ENCODE measurements at regions not wholly inside any gene's neighbourhood (a gene's known extent, or its start where the extent isn't known, plus 50 kb on each side); places are given as distances from the start of the nearest gene placed in this dataset.
A peak's percentile ranks its signal among the peaks of the same experiment; 100 is the strongest.

DNA sequence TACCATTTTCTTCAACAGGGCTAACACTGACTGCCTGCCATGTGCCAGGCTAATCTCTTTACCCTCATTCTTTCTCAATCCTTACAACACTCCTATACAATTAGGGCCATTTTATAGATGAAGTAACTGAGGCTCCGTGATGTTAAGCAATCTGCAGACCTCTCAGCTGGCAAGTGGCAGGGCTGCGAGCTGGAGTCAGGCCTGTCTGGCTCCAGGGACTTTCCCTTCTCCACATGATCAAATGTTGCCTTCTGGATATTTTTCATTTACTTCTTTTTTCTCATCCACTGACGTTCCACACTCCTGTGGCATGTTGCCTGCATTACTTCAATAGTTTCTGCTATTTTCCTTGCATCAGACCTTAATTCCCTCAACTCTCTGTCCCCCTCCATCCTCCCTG, 55.2 kb upstream of the TAGAP start:
- no peak for DNase-seq (ENCODE audit: low read depth)

DNA sequence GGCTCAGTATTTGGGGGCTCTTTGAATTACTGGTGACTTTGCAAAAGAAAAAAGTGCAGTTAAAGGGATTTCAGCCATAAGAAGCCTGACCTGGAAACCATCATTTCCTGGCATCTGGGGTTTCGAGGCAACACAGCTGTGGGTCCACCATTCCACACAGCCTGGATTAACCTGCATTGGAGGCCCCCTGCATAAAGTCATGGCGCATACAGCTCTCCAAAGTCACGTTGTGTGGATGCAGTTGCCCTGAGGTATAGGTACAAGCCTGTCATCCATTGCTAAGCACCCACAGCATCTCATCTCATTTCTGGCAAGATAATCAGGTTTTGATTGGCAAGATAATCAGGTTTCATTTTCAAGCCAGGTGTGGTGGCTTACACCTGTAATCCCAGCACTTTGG, 54.5 kb upstream of the TAGAP start:
- DNase-seq (ENCODE audit: low read depth): no peak

DNA sequence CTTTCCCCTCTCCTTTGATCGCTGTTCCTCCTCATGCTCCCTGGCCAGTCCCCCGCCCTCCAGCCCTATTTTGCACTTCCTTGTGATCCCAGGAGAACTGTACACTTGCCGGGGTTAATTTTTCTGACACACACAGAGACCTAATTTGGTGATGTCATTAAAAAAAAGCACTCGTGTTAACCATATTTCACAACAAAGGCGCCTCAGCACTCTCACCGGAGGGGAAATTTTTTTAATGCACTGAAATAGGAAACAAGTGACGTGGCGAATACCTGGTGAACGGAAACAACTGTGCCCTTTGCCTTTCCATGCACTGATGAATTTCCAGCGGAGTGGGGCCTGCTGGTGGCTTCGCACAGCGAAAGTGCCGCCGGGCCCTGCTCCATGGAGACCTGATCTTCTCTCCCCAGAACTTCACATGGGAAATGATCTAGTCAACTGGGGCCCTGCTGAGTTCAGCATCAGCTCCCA, 53.9 kb upstream of the TAGAP start:
- peak; percentile 34 for DNase-seq (ENCODE audit: low read depth)

DNA sequence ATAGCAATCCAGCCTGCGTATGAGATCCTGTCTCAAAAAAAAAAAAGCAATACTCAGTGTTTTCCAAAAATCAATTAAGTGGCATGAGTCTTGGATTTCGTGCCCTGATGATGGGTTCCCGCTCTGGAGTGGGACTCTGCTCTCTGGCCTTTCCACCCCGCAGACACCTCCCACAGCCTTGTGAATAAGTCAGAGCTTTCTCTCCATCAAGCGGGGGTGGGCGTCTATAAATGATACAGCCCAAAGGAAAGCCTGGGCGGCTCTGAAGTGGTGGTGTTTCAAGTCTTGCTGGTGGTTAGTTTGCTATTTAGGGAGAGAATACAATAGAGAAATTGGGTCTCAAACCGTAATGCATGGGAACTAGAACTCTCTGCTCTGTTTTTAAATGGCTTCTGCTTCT, 52.5 kb upstream of the TAGAP start:
- DNase-seq (ENCODE audit: low read depth): peak; percentile 35

DNA sequence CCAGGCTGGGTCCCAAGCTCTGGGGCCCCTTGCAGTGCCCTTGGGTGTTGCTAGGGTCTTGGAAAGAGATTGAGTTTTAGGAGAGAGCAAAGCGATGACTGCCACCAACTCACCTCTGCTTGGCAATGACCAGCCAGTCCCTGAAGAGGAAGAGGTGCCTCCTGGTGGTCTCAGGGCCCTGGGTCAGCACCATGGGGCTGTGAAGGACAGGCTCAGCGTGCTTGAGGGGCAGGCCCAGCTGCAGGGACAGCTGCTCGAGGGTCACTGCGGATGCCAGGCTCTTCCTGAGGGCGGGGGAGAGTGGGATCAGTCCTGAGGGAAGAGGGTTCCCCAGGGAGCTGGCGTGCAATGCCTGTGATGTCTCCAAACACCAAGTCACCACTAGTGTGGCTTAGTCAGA, 50.8 kb upstream of the TAGAP start:
- DNase-seq (ENCODE audit: low read depth): no peak

DNA sequence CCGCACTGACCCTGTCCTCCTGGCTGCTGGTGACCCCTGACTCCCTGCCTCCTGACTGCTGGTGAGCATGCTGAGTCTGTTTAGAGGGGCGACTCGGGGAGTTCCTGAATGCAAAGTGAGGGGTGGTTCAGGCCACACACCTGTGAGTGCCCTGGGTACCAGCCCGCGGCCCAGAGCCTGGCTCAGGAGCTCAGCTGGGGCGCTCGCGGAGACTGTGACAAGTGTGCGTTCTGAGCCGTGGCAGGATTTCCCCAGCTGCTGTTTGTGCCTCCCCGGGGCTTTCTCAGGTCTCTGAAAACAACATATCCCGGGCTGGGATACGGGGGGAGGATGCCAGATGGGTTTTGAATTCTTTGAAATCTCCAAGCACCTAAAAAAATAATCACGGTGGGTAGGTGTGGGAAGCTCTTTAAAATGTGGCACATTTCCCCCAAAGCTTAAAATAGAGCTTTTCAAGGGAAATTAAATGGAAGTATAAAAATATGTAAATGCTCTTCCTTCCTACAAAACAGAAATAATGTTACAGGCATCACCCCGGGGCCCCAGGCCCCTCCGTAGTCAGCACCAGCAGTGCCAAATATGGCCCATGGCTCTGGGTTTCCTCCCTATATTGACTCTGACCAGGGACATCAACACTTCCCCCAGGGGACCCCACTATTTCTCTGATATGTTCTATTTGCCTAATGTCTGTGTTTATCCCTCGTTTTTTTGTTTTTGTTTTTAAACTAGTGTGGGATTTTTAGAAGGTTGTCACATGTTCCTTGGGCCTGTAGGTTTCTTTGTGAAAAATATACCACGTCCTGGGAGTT, 49.9 kb upstream of the TAGAP start:
- DNase-seq (ENCODE audit: low read depth): no peak

Data from stimulated activated CD8-positive, alpha-beta memory T cell treated with anti-CD3 and anti-CD28 coated beads, Interleukin-7, amount 100 ng/mL, for 24 hours (primary cell).